NCI-H187 treated with DMSO at 0.1 percent for 48 hours (cell line): ENCODE measurements at regions not wholly inside any gene's neighbourhood (a gene's known extent, or its start where the extent isn't known, plus 50 kb on each side); places are given as distances from the start of the nearest gene placed in this dataset.

Experiments
- DNase-seq: peaks from one replicate; lab custom pipeline; 2025; lab: John Stamatoyannopoulos, UW

- DNase-seq: no peak
These were observed 62.9 kb upstream of the AMZ2 start for GRCh38 chr17:68184816-68185436.

DNA sequence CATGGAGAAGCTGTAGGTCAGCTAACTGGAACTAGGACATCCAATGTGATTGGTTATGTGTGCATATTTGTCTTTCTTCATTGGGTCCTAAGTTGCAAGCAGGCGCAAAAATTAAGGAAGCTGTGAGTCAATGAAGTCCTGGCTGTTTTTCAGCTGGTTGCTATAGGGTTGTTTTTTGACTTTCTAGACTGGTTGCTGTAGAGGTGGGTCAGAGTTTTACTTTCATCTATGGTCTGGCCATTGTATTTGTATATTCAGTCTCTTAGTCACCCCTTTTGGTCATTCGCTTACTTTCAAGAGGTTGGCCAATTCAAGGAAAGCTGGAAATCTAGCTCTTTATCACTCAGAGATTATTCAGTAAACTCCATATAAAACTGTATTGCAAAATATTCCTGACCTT is 62.0 kb upstream of the AMZ2 start:
- no peak for DNase-seq

GRCh38 chr17:68190495-68190894 is 57.3 kb upstream of the AMZ2 start:
- no peak for DNase-seq

- no peak for DNase-seq
These were observed 52.0 kb upstream of the AMZ2 start for GRCh38 chr17:68195667-68196393.

DNA sequence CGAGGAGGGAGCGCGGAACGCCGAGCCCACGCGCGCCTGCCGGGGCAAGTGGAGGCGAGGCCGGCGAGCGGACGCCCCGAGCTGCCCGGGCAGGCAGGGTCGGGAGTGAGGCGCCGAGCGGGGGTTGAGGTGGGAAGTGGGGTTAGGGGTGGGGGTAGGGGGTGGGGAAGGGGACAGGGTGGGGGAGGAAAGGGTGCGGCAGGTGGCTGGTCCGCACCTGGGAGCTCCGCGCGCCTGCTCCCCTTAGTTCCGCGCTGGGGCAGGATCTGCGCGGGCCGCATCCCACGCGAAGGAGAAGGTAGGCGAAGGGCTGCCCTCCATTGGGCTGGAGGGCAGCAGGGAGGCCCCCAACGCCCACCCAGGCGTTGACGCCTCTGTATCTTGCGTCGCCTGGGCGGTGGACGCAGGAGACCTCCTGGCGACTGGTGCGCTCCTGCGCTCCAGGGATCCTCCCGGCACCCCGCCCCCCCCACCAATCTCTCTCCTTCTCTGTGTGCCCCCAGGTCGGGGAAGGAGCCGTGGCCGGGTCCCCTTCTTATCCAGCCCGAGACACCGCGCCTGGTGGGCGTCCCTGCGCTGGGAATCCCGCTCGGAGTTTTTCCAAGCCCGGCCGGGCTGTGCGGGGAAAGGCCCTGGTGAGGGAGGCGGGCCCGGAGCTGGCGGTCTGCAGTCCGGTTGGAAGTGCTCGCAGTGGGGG is 51.3 kb upstream of the AMZ2 start:
- DNase-seq: no peak

GRCh38 chr17:68197091-68197996 is 50.5 kb upstream of the AMZ2 start:
- no peak for DNase-seq

- no peak for DNase-seq
These were observed 49.6 kb upstream of the AMZ2 start for GRCh38 chr17:68197997-68198930.
